GM19238 (cell line): ENCODE measurements at regions not wholly inside any gene's neighbourhood (a gene's known extent, or its start where the extent isn't known, plus 50 kb on each side); places are given as distances from the start of the nearest gene placed in this dataset.

Experiments used
- DNase-seq: peaks from one replicate; pipeline ENCODE4 v3.0.0; 2011; ENCODE audit warnings: low spot score; ENCODE audit not compliant: insufficient read length

GRCh38 chr14:38143659-38144505 lies 63.8 kb upstream of the SSTR1 start:
- DNase-seq, result no peak

DNA sequence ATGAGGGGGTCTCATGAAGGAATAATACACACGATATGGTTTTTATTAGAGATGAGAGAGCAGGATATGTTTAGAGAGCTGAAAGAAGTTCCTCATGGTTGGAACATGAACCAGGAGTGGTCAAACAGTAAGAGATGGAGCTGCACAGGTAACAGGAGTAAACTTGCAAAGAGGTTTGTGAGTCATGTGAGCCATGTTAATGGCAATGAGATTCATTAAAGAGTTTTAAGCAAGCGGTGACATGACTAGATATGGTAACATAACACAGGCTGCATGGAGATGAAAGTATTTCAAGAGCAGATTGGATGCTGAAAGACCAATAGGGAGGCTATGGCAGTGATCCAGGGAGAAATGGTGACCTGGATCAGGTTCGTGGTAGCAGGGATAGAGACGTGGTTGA lies 62.6 kb upstream of the SSTR1 start:
- DNase-seq, result no peak

- no peak for DNase-seq
Observed at GRCh38 chr14:38150075-38150474, 57.6 kb upstream of the SSTR1 start.
